Stomach (tissue), 8 donors: ENCODE measurements at regions not wholly inside any gene's neighbourhood (a gene's known extent, or its start where the extent isn't known, plus 50 kb on each side); places are given as distances from the start of the nearest gene placed in this dataset.

ENCODE experiments used
- DNase-seq, 2 donors: peaks; one replicate each; pipeline versions ENCODE4 v3.0.0 to v3.0.0-alpha.2; 2013 to 2019
- H3K27ac ChIP-seq, 5 donors: fragments of 200-600 bp in 4 of 5; sonication (generic) in 4 of 5; one replicate each; pipeline ENCODE4 v1.5.1; 2013 to 2019; ENCODE audit warnings: mild to moderate bottlenecking in 1 of 5, moderate library complexity in 1 of 5
- H3K27me3 ChIP-seq, 3 donors: fragments of 200-600 bp; sonication (generic); one replicate each; pipeline ENCODE4 v1.5.1; 2017 to 2019; ENCODE audit warnings: mixed run types in 1 of 3
- H3K36me3 ChIP-seq, 4 donors: fragments of 200-600 bp; sonication (generic); 1 replicate in 3 of 4; 2 replicates in 1 of 4; pipeline ENCODE4 v1.5.1; 2016 to 2019
- H3K4me1 ChIP-seq, 4 donors: fragments of 200-600 bp; sonication (generic); one replicate each; pipeline ENCODE4 v1.5.1; 2016 to 2019
- H3K4me3 ChIP-seq, 4 donors: fragments of 200-600 bp; sonication (generic) in 3 of 4; one replicate each; pipeline ENCODE4 v1.5.1; 2016 to 2019; ENCODE audit warnings: mild to moderate bottlenecking in 1 of 4
- H3K9me3 ChIP-seq, 4 donors: fragments of 200-600 bp; sonication (generic); one replicate each; pipeline ENCODE4 v1.5.1; 2016 to 2019
- CTCF ChIP-seq, 7 experiments: fragments of 450-650 bp in 4 of 7; fragments of 200-600 bp in 3 of 7; sonication (generic) in 3 of 7; IDR thresholded peaks; one replicate each; pipeline ENCODE4 v1.5.1; 2016 to 2019; ENCODE audit warnings: antibody characterized with exemption in 7 of 7, control low read depth in 2 of 7, mild to moderate bottlenecking in 1 of 7
- EP300 ChIP-seq: sonication (generic); formaldehyde crosslinking; IDR thresholded peaks from one replicate; pipeline ENCODE4 v1.6.1; 2017; ENCODE audit warnings: antibody characterized with exemption
- POLR2A ChIP-seq, 4 donors: fragments of 450-650 bp; IDR thresholded peaks; one replicate each; pipeline ENCODE4 v1.6.1; 2016; ENCODE audit warnings: antibody characterized with exemption in 4 of 4, control low read depth in 2 of 4, mild to moderate bottlenecking in 1 of 4, moderate library complexity in 1 of 4
- POLR2AphosphoS5 ChIP-seq, 3 donors: sonication (generic); formaldehyde crosslinking; IDR thresholded peaks; one replicate each; pipeline ENCODE4 v1.6.1; 2016; ENCODE audit warnings: antibody characterized with exemption in 3 of 3
- WGBS, 5 donors: extraction: QIAGEN DNeasy Blood & Tissue Kit in 3 of 5; methylation state at CpG; one replicate each; pipeline versions ENCODE4 v1.1.5 to v1.1.7; 2013 to 2018; 5-methylcytosine and 5-hydroxymethylcytosine counted together
- intact Hi-C: fragments of 100-400 bp; cut with DNase I; formaldehyde crosslinking; loops from one replicate; pipeline ENCODE4 v1.15.1; 2023; ENCODE audit warnings: low total_unique reads
- donor health status: healthy with polysubstance abuse.
- donor health status: Bipolar disorder and iron deficiency.
- donor health status: healthy.

- TF ChIP-seq CTCF (IDR thresholded peaks at IDR 0.05), result no peak
- TF ChIP-seq EP300, result no peak
- no peak for TF ChIP-seq POLR2AphosphoS5 (IDR thresholded peaks at IDR 0.05)
- TF ChIP-seq POLR2A (IDR thresholded peaks at IDR 0.05), result no peak
- Histone ChIP-seq H3K27me3 (no peaks in the 10 kb centered on the region), H3K9me3 (no peaks in the 10 kb centered on the region), H3K4me3 (no peak overlapping the region), H3K36me3 (no peaks in the 10 kb centered on the region), H3K4me1 (no peaks in the 10 kb centered on the region), H3K27ac (no peak overlapping the region)
- 64 to 69% (median 67%) methylated on average over 6 of the region's 6 CpGs for WGBS, 5 donors
- DNase-seq, result peak in 1 of 2 donors; percentile 9
- intact Hi-C loops, result no loop called here
Observed at GRCh38 chr3:148079370-148079769, 618.3 kb upstream of the AGTR1 start.

- DNase-seq, result no peak
Observed at GRCh38 chr3:148081926-148082325, 615.8 kb upstream of the AGTR1 start.

GRCh38 chr3:148082506-148083280 lies 615.0 kb upstream of the AGTR1 start:
- no peak for DNase-seq
- 63 to 73% (median 69%) methylated on average over 4 of the region's 4 CpGs for WGBS, 5 donors
- intact Hi-C loops, result no loop called here

More at GRCh38 chr3:148081926-148082325, 615.8 kb upstream of the AGTR1 start:
- TF ChIP-seq POLR2A (IDR thresholded peaks at IDR 0.05) (no peak), POLR2AphosphoS5 (IDR thresholded peaks at IDR 0.05) (no peak), CTCF (IDR thresholded peaks at IDR 0.05) (no peak), EP300 (no peak)
- Histone ChIP-seq H3K27me3 (no peaks in the 10 kb centered on the region), H3K27ac (no peak overlapping the region), H3K4me3 (no peak overlapping the region), H3K36me3 (no peaks in the 10 kb centered on the region), H3K9me3 (no peaks in the 10 kb centered on the region), H3K4me1 (no peaks in the 10 kb centered on the region)
- intact Hi-C loops, result no loop called here
- 91 to 96% (median 93%) methylated on average over 1 of the region's 1 CpG for WGBS, 5 donors

DNA sequence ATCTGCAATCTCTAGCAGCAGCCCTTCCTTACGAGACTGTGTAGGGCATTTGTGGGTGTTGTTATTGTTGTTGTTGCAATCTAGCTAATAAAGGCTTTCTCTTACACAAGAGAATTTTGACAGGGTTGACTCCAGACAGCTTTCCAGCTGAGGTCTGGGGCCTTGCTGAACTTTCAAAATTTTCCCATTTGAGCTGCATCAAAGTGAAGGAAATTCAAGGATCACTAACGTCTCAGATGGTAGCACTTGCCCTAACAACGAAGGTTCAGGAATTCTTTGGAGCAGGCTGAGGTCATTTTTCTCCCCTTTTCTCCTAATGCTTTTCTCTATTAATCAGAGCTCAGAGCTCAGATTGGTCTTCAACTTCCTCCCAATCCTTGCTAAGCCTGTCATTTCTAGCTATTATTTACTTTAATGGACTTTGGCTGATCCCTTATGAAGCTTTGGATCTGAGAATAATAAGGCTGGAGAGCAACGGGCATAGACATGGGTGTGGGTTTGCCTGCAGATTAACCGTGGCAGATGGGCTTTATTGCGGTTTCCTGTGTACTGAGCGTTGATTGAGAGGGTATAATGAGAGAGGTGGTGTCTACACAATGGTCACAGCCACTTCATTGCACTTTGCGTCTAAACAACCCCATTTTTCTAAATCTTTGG lies 614.0 kb upstream of the AGTR1 start:
- Histone ChIP-seq H3K27ac (no peak overlapping the region), H3K4me3 (no peak overlapping the region), H3K9me3 (no peaks in the 10 kb centered on the region), H3K27me3 (no peaks in the 10 kb centered on the region), H3K36me3 (no peaks in the 10 kb centered on the region), H3K4me1 (no peaks in the 10 kb centered on the region)
- 47 to 63% (median 53%) methylated on average over 8 of the region's 8 CpGs for WGBS, 5 donors
- intact Hi-C loops, result no loop called here
- TF ChIP-seq POLR2AphosphoS5 (IDR thresholded peaks at IDR 0.05), result no peak
- no peak for TF ChIP-seq CTCF (IDR thresholded peaks at IDR 0.05)
- TF ChIP-seq POLR2A (IDR thresholded peaks at IDR 0.05), result no peak
- no peak for TF ChIP-seq EP300
- no peak for DNase-seq

More at GRCh38 chr3:148082506-148083280, 615.0 kb upstream of the AGTR1 start:
- no peaks in the 10 kb centered on the region for H3K9me3 ChIP-seq
- TF ChIP-seq POLR2A (IDR thresholded peaks at IDR 0.05) (no peak), POLR2AphosphoS5 (IDR thresholded peaks at IDR 0.05) (no peak), CTCF (IDR thresholded peaks at IDR 0.05) (no peak), EP300 (no peak)
- H3K4me3 ChIP-seq, result no peak overlapping the region
- no peaks in the 10 kb centered on the region for H3K36me3 ChIP-seq
- H3K27me3 ChIP-seq, result no peaks in the 10 kb centered on the region
- H3K27ac ChIP-seq, result no peak overlapping the region
- H3K4me1 ChIP-seq, result no peaks in the 10 kb centered on the region
